Hepatocyte (in vitro differentiated cells): ENCODE measurements at regions not wholly inside any gene's neighbourhood (a gene's known extent, or its start where the extent isn't known, plus 50 kb on each side); places are given as distances from the start of the nearest gene placed in this dataset.

ENCODE experiments used
- DNase-seq: peaks from one replicate; pipeline ENCODE4 v3.0.0-alpha.2; 2016; ENCODE audit warnings: low spot score
- H2AFZ ChIP-seq: fragments of 200-600 bp; sonication (generic); 2 replicates; pipeline ENCODE4 v1.6.0; 2016; ENCODE audit warnings: antibody characterized with exemption, mild to moderate bottlenecking
- H3K27ac ChIP-seq: fragments of 200-600 bp; sonication (generic); 2 replicates; pipeline ENCODE4 v1.5.1; 2016; ENCODE audit warnings: mild to moderate bottlenecking
- H3K27me3 ChIP-seq: fragments of 200-600 bp; sonication (generic); 2 replicates; pipeline ENCODE4 v1.6.1; 2016
- H3K36me3 ChIP-seq: fragments of 200-600 bp; sonication (generic); replicated peaks from 2 replicates; pipeline ENCODE4 v1.5.1; 2016; ENCODE audit warnings: low read depth; ENCODE audit not compliant: insufficient read depth
- H3K4me1 ChIP-seq: fragments of 200-600 bp; sonication (generic); 2 replicates; pipeline ENCODE4 v1.5.1; 2016; ENCODE audit warnings: mild to moderate bottlenecking, moderate library complexity; ENCODE audit not compliant: insufficient read depth
- H3K4me2 ChIP-seq: fragments of 200-600 bp; sonication (generic); 2 replicates; pipeline ENCODE4 v1.6.0; 2016
- H3K4me3 ChIP-seq: fragments of 200-600 bp; sonication (generic); 2 replicates; pipeline ENCODE4 v1.5.1; 2016; ENCODE audit warnings: mild to moderate bottlenecking
- H3K79me2 ChIP-seq: fragments of 200-600 bp; sonication (generic); 2 replicates; pipeline ENCODE4 v1.6.0; 2017; ENCODE audit warnings: mild to moderate bottlenecking
- H3K9me2 ChIP-seq: fragments of 200-600 bp; sonication (generic); replicated peaks from 2 replicates; pipeline ENCODE4 v1.6.0; 2017; ENCODE audit warnings: mild to moderate bottlenecking; ENCODE audit not compliant: insufficient read depth
- H3K9me3 ChIP-seq: fragments of 200-600 bp; sonication (generic); 2 replicates; pipeline ENCODE4 v1.5.1; 2016; ENCODE audit warnings: low read depth, mild to moderate bottlenecking
- H4K20me1 ChIP-seq: fragments of 200-600 bp; sonication (generic); 2 replicates; pipeline ENCODE4 v1.6.0; 2016; ENCODE audit warnings: mild to moderate bottlenecking; ENCODE audit not compliant: insufficient read depth, poor library complexity, severe bottlenecking
- EZH2 ChIP-seq: fragments of 200-600 bp; sonication (generic); IDR thresholded peaks from 2 replicates; pipeline ENCODE4 v1.6.1; 2016; ENCODE audit warnings: antibody characterized with exemption, mild to moderate bottlenecking, borderline replicate concordance
- EZH2phosphoT487 ChIP-seq: fragments of 200-600 bp; sonication (generic); IDR thresholded peaks from one replicate; pipeline ENCODE4 v1.6.1; 2018; ENCODE audit warnings: antibody characterized with exemption, mild to moderate bottlenecking, low read depth, moderate library complexity; ENCODE audit not compliant: unreplicated experiment, severe bottlenecking
- WGBS: methylation state at CpG from one replicate; pipeline ENCODE4 v1.1.6; 2016; ENCODE audit warnings: low lambda C conversion rate; ENCODE audit errors: missing lambda C conversion rate; 5-methylcytosine and 5-hydroxymethylcytosine counted together
- TF ChIP-seq, protein P1 (sequence below): fragments of 200-600 bp; sonication (generic); IDR thresholded peaks from 2 replicates; pipeline ENCODE4 v1.5.1; 2016; ENCODE audit warnings: antibody characterized with exemption, mild to moderate bottlenecking; ENCODE audit not compliant: poor library complexity

DNA sequence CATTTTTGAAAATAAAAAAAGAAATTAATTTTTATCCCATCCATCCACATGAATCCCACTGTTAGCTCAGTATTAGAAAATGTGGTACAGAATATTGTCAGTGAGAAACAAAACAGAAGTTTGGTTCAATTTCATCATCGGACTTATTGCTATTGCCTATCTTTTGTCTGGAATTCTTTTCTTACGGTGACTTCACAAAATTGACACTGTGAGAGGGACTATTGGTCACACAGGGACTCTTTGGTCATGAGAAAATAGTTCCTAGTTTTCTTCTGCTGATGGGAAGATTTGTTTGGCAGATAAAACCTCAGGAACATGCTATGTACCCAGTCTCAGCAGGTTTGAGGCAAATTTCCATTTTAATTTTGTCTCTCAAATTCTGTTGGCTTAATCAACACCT, 186.2 kb upstream of the ELL2 start:
- no peaks in the 10 kb centered on the region for H3K36me3 ChIP-seq
- peaks cover 16% of the 10 kb centered on the region for H3K4me1 ChIP-seq
- H4K20me1 ChIP-seq: no peaks in the 10 kb centered on the region
- no peaks in the 10 kb centered on the region for H3K79me2 ChIP-seq
- no peaks in the 10 kb centered on the region for H3K9me2 ChIP-seq
- H3K4me2 ChIP-seq: no peak overlapping the region
- no peaks in the 10 kb centered on the region for H3K9me3 ChIP-seq
- WGBS: 100% methylated on average over 2 of the region's 2 CpGs
- no peak overlapping the region for H2AFZ ChIP-seq
- H3K4me3 ChIP-seq: no peak overlapping the region
- DNase-seq: no peak
- no peak overlapping the region for H3K27ac ChIP-seq
- no peaks in the 10 kb centered on the region for H3K27me3 ChIP-seq
- no peak for TF ChIP-seq EZH2
- TF ChIP-seq, protein P1, sequence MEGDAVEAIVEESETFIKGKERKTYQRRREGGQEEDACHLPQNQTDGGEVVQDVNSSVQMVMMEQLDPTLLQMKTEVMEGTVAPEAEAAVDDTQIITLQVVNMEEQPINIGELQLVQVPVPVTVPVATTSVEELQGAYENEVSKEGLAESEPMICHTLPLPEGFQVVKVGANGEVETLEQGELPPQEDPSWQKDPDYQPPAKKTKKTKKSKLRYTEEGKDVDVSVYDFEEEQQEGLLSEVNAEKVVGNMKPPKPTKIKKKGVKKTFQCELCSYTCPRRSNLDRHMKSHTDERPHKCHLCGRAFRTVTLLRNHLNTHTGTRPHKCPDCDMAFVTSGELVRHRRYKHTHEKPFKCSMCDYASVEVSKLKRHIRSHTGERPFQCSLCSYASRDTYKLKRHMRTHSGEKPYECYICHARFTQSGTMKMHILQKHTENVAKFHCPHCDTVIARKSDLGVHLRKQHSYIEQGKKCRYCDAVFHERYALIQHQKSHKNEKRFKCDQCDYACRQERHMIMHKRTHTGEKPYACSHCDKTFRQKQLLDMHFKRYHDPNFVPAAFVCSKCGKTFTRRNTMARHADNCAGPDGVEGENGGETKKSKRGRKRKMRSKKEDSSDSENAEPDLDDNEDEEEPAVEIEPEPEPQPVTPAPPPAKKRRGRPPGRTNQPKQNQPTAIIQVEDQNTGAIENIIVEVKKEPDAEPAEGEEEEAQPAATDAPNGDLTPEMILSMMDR: no peak
- no peak for TF ChIP-seq EZH2phosphoT487

DNA sequence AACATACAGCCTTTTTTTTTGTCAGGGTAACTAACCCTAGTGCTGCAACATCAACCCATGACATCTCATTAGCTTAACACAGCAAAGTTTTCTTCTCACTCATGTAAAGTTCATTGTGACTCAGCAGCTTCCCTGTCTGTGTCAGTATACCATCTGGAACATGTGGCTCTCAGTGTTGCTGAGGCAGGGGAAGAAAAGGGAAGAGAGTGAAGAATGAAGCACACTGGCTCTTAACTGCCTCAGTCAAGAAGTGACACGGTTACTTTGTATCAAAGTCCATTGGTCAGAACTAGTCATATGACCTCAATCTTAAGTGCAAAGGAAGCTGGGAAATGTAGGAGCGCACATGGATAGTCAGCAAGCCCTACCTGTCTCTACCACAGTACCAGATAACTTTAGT, 185.0 kb upstream of the ELL2 start:
- WGBS: 76% methylated on average over 2 of the region's 2 CpGs
- DNase-seq: peak; percentile 13
- peaks cover 22% of the 10 kb centered on the region for H3K4me1 ChIP-seq
- H3K79me2 ChIP-seq: no peaks in the 10 kb centered on the region
- H3K4me2 ChIP-seq: no peak overlapping the region
- H3K36me3 ChIP-seq: no peaks in the 10 kb centered on the region
- no peak for TF ChIP-seq EZH2
- no peak for TF ChIP-seq EZH2phosphoT487
- TF ChIP-seq, protein P1: no peak
- no peak overlapping the region for H3K27ac ChIP-seq
- no peak overlapping the region for H2AFZ ChIP-seq
- no peaks in the 10 kb centered on the region for H3K27me3 ChIP-seq
- no peaks in the 10 kb centered on the region for H3K9me3 ChIP-seq
- no peaks in the 10 kb centered on the region for H3K9me2 ChIP-seq
- H3K4me3 ChIP-seq: no peak overlapping the region
- no peaks in the 10 kb centered on the region for H4K20me1 ChIP-seq

DNA sequence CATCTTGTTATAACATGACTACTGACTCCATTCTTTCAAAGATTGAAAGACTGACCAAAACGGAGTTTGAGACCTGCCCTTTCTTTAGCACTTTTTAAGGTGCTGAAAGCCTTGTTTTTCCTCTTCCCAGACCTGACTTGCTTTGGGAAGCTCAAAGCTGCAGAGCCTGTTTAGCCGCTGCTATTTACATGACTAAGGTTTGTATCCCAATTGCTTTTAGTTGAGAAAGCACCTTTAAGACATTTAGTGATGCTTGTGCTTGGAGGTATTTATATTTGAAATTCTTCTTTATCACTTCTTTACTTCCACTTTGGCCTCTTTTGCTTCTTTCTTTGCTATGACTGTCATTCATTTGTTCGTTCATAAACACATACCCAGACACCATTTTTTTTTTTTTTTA, 182.6 kb upstream of the ELL2 start:
- H4K20me1 ChIP-seq: no peaks in the 10 kb centered on the region
- TF ChIP-seq EZH2 (no peak), EZH2phosphoT487 (no peak)
- TF ChIP-seq, protein P1: no peak
- H2AFZ ChIP-seq: no peak overlapping the region
- no peaks in the 10 kb centered on the region for H3K9me3 ChIP-seq
- H3K79me2 ChIP-seq: no peaks in the 10 kb centered on the region
- no peak overlapping the region for H3K4me3 ChIP-seq
- WGBS: 67% methylated on average over 3 of the region's 3 CpGs
- no peaks in the 10 kb centered on the region for H3K36me3 ChIP-seq
- peaks cover 19% of the 10 kb centered on the region for H3K4me1 ChIP-seq
- H3K27me3 ChIP-seq: no peaks in the 10 kb centered on the region
- no peak overlapping the region for H3K27ac ChIP-seq
- H3K4me2 ChIP-seq: no peak overlapping the region
- no peaks in the 10 kb centered on the region for H3K9me2 ChIP-seq
- peak; percentile 28 for DNase-seq

DNA sequence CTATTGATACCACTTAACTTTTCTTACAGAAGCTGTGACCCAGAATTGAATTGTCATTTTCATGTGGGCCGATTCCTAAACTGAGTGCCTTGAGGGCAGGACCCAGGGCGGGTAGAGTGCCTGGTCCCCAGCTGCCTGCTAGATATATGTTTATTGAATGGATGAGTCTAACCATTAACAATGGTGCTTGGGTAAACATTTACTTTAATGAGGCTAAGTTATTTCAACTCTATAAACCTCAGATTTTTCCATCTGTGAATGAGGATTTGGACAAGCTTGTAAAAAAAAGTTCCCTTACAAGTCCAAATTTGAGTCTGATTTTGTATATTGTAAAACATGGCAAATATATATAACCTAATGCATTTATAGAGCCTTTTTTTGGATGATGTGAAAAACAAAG, 181.8 kb upstream of the ELL2 start:
- peak overlapping the region; percentile 37 for H3K27ac ChIP-seq
- 33% methylated on average over 2 of the region's 2 CpGs for WGBS
- H3K9me2 ChIP-seq: no peaks in the 10 kb centered on the region
- no peak overlapping the region for H3K4me3 ChIP-seq
- no peaks in the 10 kb centered on the region for H4K20me1 ChIP-seq
- peaks cover 19% of the 10 kb centered on the region for H3K4me1 ChIP-seq
- H3K27me3 ChIP-seq: no peaks in the 10 kb centered on the region
- no peaks in the 10 kb centered on the region for H3K9me3 ChIP-seq
- H3K4me2 ChIP-seq: peak overlapping the region; percentile 13
- no peak for DNase-seq
- H2AFZ ChIP-seq: no peak overlapping the region
- no peaks in the 10 kb centered on the region for H3K36me3 ChIP-seq
- no peaks in the 10 kb centered on the region for H3K79me2 ChIP-seq
- TF ChIP-seq, protein P1: no peak
- TF ChIP-seq EZH2phosphoT487: peak; percentile 71
- TF ChIP-seq EZH2: no peak
